A549 (cell line): ENCODE measurements at regions not wholly inside any gene's neighbourhood (a gene's known extent, or its start where the extent isn't known, plus 50 kb on each side); places are given as distances from the start of the nearest gene placed in this dataset.

Experiments
- ATAC-seq, 2 experiments: fragments of 200-7000 bp in 1 of 2; fragments of >200 bp in 1 of 2; cut with Nextera tagmentation in 1 of 2; cut with Tn5 transposase in 1 of 2; 3 replicates each; pipeline versions ENCODE4 v1.8.0 to v1.9.1; 2018 to 2020; ENCODE audit warnings: mild to moderate bottlenecking in 1 of 2, moderate library complexity in 1 of 2
- CTCF ChIA-PET: fragments of 300-600 bp; sonication (Branson Sonifier 250); formaldehyde crosslinking; extraction: SDS; loops from one replicate; lab custom pipeline; 2021; ENCODE audit warnings: antibody characterized with exemption, inconsistent platforms; lab: Yijun Ruan, JAX
- POLR2A ChIA-PET: fragments of 350-600 bp; formaldehyde crosslinking; extraction: SDS; loops from one replicate; lab custom pipeline; 2021; ENCODE audit warnings: antibody characterized with exemption, inconsistent platforms; lab: Yijun Ruan, JAX
- DNase-seq, 2 experiments: peaks; one replicate each; pipeline versions ENCODE4 v3.0.0 to v3.0.0-alpha.2; 2011 to 2016; ENCODE audit warnings: low read depth in 1 of 2, low spot score in 1 of 2
- FAIRE-seq: peaks from 2 replicates; lab custom pipeline; 2011; peaks lifted over from hg19 to GRCh38; lab: Jason Lieb, UNC
- H3K27ac ChIP-seq, 2 experiments: fragments of >200 bp; sonication (Bioruptor Twin); formaldehyde crosslinking; 3 replicates each; pipeline ENCODE4 v1.5.1; 2016 to 2017
- H3K4me1 ChIP-seq: fragments of >200 bp; sonication (Bioruptor Twin); formaldehyde crosslinking; 3 replicates; pipeline ENCODE4 v1.6.1; 2016
- H3K4me2 ChIP-seq: fragments of >200 bp; sonication (Bioruptor Twin); formaldehyde crosslinking; 3 replicates; pipeline ENCODE4 v1.6.1; 2016
- H3K4me3 ChIP-seq: fragments of >200 bp; sonication (Bioruptor Twin); formaldehyde crosslinking; 3 replicates; pipeline ENCODE4 v1.5.1; 2016
- H3K9me3 ChIP-seq: fragments of >200 bp; sonication (Bioruptor Twin); formaldehyde crosslinking; 3 replicates; pipeline ENCODE4 v1.6.1; 2016
- ATOH8 ChIP-seq: fragments of 250-450 bp; sonication (Bioruptor Pico); IDR thresholded peaks from 2 replicates; pipeline ENCODE4 v1.5.0; 2020; ENCODE audit warnings: low read depth, mild to moderate bottlenecking, moderate library complexity
- BHLHE40 ChIP-seq: IDR thresholded peaks from 2 replicates; pipeline ENCODE4 v1.6.1; 2012; ENCODE audit warnings: low read depth, low read length, inconsistent platforms
- CBX2 ChIP-seq: fragments of 200-600 bp; sonication (generic); IDR thresholded peaks from 2 replicates; pipeline ENCODE4 v1.6.1; 2016; ENCODE audit warnings: low read depth, mild to moderate bottlenecking, borderline replicate concordance
- CBX8 ChIP-seq: fragments of 200-600 bp; sonication (generic); IDR thresholded peaks from 2 replicates; pipeline ENCODE4 v1.6.1; 2016
- CHD4 ChIP-seq: fragments of 200-600 bp; sonication (generic); IDR thresholded peaks from 2 replicates; pipeline ENCODE4 v1.6.1; 2016; ENCODE audit warnings: antibody characterized with exemption, mild to moderate bottlenecking, borderline replicate concordance
- EHMT2 ChIP-seq: fragments of 200-600 bp; sonication (generic); IDR thresholded peaks from 2 replicates; pipeline ENCODE4 v1.6.1; 2016; ENCODE audit warnings: antibody characterized with exemption, low read depth, mild to moderate bottlenecking, moderate library complexity
- ELK1 ChIP-seq: fragments of 150-350 bp; IDR thresholded peaks from 2 replicates; pipeline ENCODE4 v1.6.1; 2014; ENCODE audit warnings: low read depth, mild to moderate bottlenecking, low read length
- FOSB ChIP-seq: fragments of 250-450 bp; sonication (Bioruptor Pico); IDR thresholded peaks from 2 replicates; pipeline ENCODE4 v1.5.0; 2020; ENCODE audit warnings: mild to moderate bottlenecking, moderate library complexity
- HDAC2 ChIP-seq: fragments of 200-600 bp; sonication (generic); IDR thresholded peaks from 2 replicates; pipeline ENCODE4 v1.6.1; 2016
- HES2 ChIP-seq: fragments of >200 bp; sonication (Bioruptor Twin); formaldehyde crosslinking; IDR thresholded peaks from 2 replicates; pipeline ENCODE4 v1.6.1; 2016
- HEYL ChIP-seq: fragments of 250-450 bp; sonication (Bioruptor Pico); IDR thresholded peaks from 2 replicates; pipeline ENCODE4 v1.8.0; 2021; ENCODE audit warnings: mild to moderate bottlenecking, moderate library complexity
- HOXA7 ChIP-seq: fragments of 250-450 bp; sonication (Bioruptor Pico); IDR thresholded peaks from 2 replicates; pipeline ENCODE4 v1.5.0; 2020; ENCODE audit warnings: mild to moderate bottlenecking, moderate library complexity
- HOXB13 ChIP-seq: fragments of 250-450 bp; sonication (Bioruptor Pico); IDR thresholded peaks from 2 replicates; pipeline ENCODE4 v1.5.0; 2020; ENCODE audit warnings: low read depth, mild to moderate bottlenecking, moderate library complexity
- JUNB ChIP-seq: fragments of >200 bp; sonication (Bioruptor Twin); formaldehyde crosslinking; IDR thresholded peaks from 2 replicates; pipeline ENCODE4 v1.6.1; 2016
- KDM5A ChIP-seq: fragments of 200-600 bp; sonication (generic); IDR thresholded peaks from 2 replicates; pipeline ENCODE4 v1.6.1; 2016; ENCODE audit warnings: antibody characterized with exemption, mild to moderate bottlenecking
- MAX ChIP-seq: IDR thresholded peaks from 2 replicates; pipeline ENCODE4 v1.6.1; 2012
- MAZ ChIP-seq: fragments of 150-350 bp; IDR thresholded peaks from 2 replicates; pipeline ENCODE4 v1.6.1; 2014; ENCODE audit warnings: antibody characterized with exemption, low read depth, low read length, borderline replicate concordance
- MYC ChIP-seq: IDR thresholded peaks from 2 replicates; pipeline ENCODE4 v1.6.1; 2012; ENCODE audit warnings: mild to moderate bottlenecking, inconsistent platforms, low read length, improper control_type of control experiment, borderline replicate concordance
- NFE2L2 ChIP-seq: fragments of 150-350 bp; conservative IDR thresholded peaks from 2 replicates; pipeline ENCODE4 v1.6.1; 2014; ENCODE audit warnings: low read length
- NR3C1 ChIP-seq: fragments of >200 bp; sonication (Bioruptor Twin); formaldehyde crosslinking; IDR thresholded peaks from 3 replicates; pipeline ENCODE4 v1.6.1; 2017
- PBX3 ChIP-seq: IDR thresholded peaks from 2 replicates; pipeline ENCODE4 v1.6.1; 2012
- POLR2AphosphoS2 ChIP-seq: conservative IDR thresholded peaks from 2 replicates; pipeline ENCODE4 v1.6.1; 2012; ENCODE audit warnings: low read length, improper control_type of control experiment, inconsistent platforms
- RARB ChIP-seq: fragments of 250-450 bp; sonication (Bioruptor Pico); IDR thresholded peaks from 2 replicates; pipeline ENCODE4 v1.8.0; 2021; ENCODE audit warnings: mild to moderate bottlenecking, moderate library complexity
- RCOR1 ChIP-seq: fragments of 150-350 bp; IDR thresholded peaks from 2 replicates; pipeline ENCODE4 v1.6.1; 2014; ENCODE audit warnings: antibody characterized with exemption, low read length, low read depth
- SMC3 ChIP-seq: fragments of >200 bp; sonication (Bioruptor Twin); formaldehyde crosslinking; IDR thresholded peaks from 3 replicates; pipeline ENCODE4 v1.6.1; 2018; ENCODE audit warnings: inconsistent platforms
- SREBF2 ChIP-seq: fragments of 450-650 bp; IDR thresholded peaks from 2 replicates; pipeline ENCODE4 v1.6.1; 2014; ENCODE audit warnings: mild to moderate bottlenecking, moderate library complexity
- TFCP2L1 ChIP-seq: fragments of 250-450 bp; sonication (Bioruptor Pico); IDR thresholded peaks from 2 replicates; pipeline ENCODE4 v1.5.0; 2021; ENCODE audit warnings: mild to moderate bottlenecking
- USF2 ChIP-seq: fragments of 450-650 bp; IDR thresholded peaks from 2 replicates; pipeline ENCODE4 v1.6.1; 2014; ENCODE audit warnings: antibody characterized with exemption
- ZFP36 ChIP-seq: fragments of 450-650 bp; IDR thresholded peaks from 2 replicates; pipeline ENCODE4 v1.6.1; 2014; ENCODE audit warnings: borderline replicate concordance; ENCODE audit not compliant: partially characterized antibody
- ZSCAN20 ChIP-seq: fragments of 250-450 bp; sonication (Bioruptor Pico); IDR thresholded peaks from 2 replicates; pipeline ENCODE4 v1.8.0; 2022; ENCODE audit warnings: mild to moderate bottlenecking, moderate library complexity
- WGBS: methylation state at CpG from one replicate; pipeline ENCODE4 v1.1.6; 2017; ENCODE audit errors: missing lambda C conversion rate; 5-methylcytosine and 5-hydroxymethylcytosine counted together

- Histone ChIP-seq H3K9me3 (no peaks in the 10 kb centered on the region; the same call in 2 of the 3 replicates), H3K27ac (no peak overlapping the region), H3K4me3 (no peak overlapping the region), H3K4me1 (no peaks in the 10 kb centered on the region), H3K4me2 (no peak overlapping the region)
- WGBS: 36% methylated on average over 3 of the region's 3 CpGs
- FAIRE-seq (no peak), ATAC-seq (no peak), DNase-seq (no peak)
- CTCF ChIA-PET: interaction anchor here (0.5 to 0.6 kb wide), 2 partner anchors 7 to 573 kb away, joined by 3 read pairs; no protein-coding TSS in a partner anchor
- POLR2A ChIA-PET: no interaction called here
- TF ChIP-seq FOSB (CRISPR knock-in tag) (no peak), MAX (no peak), SREBF2 (no peak), TFCP2L1 (CRISPR knock-in tag) (no peak), CBX8 (no peak), KDM5A (no peak), HDAC2 (no peak), USF2 (no peak), ATOH8 (CRISPR knock-in tag) (no peak), EHMT2 (no peak), CBX2 (no peak), RCOR1 (no peak), NR3C1 (no peak), MYC (no peak), ZFP36 (no peak), BHLHE40 (no peak), HOXA7 (CRISPR knock-in tag) (no peak), CHD4 (no peak), ELK1 (no peak)
These were observed 341.5 kb upstream of the FAR2 start for GRCh38 chr12:28807535-28807934.

GRCh38 chr12:28811457-28811856 is 337.6 kb upstream of the FAR2 start:
- Histone ChIP-seq H3K4me3 (no peak overlapping the region), H3K9me3 (no peaks in the 10 kb centered on the region), H3K4me2 (no peak overlapping the region), H3K4me1 (no peaks in the 10 kb centered on the region), H3K27ac (no peak overlapping the region)
- ATAC-seq: no peak
- TF ChIP-seq HOXB13: no peak
- no peak for TF ChIP-seq HOXA7 (CRISPR knock-in tag)
- no peak for TF ChIP-seq ZSCAN20 (CRISPR knock-in tag)
- no peak for TF ChIP-seq MYC
- TF ChIP-seq POLR2AphosphoS2: no peak
- TF ChIP-seq USF2: no peak
- TF ChIP-seq KDM5A: no peak
- no peak for TF ChIP-seq RARB (CRISPR knock-in tag)
- TF ChIP-seq NFE2L2: no peak
- no peak for TF ChIP-seq HEYL (CRISPR knock-in tag)
- TF ChIP-seq HES2: no peak
- no peak for TF ChIP-seq JUNB
- TF ChIP-seq EHMT2: no peak
- TF ChIP-seq CBX8: no peak
- no peak for TF ChIP-seq SMC3
- no peak for TF ChIP-seq PBX3
- no peak for TF ChIP-seq ZFP36
- TF ChIP-seq MAZ: no peak
- no peak for TF ChIP-seq MAX
- TF ChIP-seq BHLHE40: no peak
- ChIA-PET CTCF (interaction anchor here (0.9 kb wide), 1 partner anchor 8 kb away, joined by 3 read pairs; no protein-coding TSS in a partner anchor), POLR2A (no interaction called here)
- DNase-seq: no peak
- FAIRE-seq: no peak
- 57% methylated on average over 5 of the region's 5 CpGs for WGBS
